CD14-positive monocyte (primary cell): ENCODE measurements at regions not wholly inside any gene's neighbourhood (a gene's known extent, or its start where the extent isn't known, plus 50 kb on each side); places are given as distances from the start of the nearest gene placed in this dataset.

Experiments used
- DNase-seq, 3 donors: peaks; one replicate each; pipeline ENCODE4 v3.0.0-alpha.2; 2011 to 2022
- H2AFZ ChIP-seq: 2 replicates; pipeline ENCODE4 v1.6.0; 2012; ENCODE audit warnings: mild to moderate bottlenecking, low read depth, low read length, inconsistent platforms; ENCODE audit not compliant: insufficient read depth, poor library complexity, severe bottlenecking
- H3K27ac ChIP-seq, 2 donors: 1 replicate in 1 of 2; 2 replicates in 1 of 2; pipeline ENCODE4 v1.5.1; 2012 to 2013; ENCODE audit warnings: low read length in 2 of 2, control low read depth in 1 of 2, inconsistent platforms in 1 of 2, low read depth in 1 of 2, mild to moderate bottlenecking in 1 of 2
- H3K27me3 ChIP-seq, 2 donors: one replicate each; pipeline versions ENCODE4 v1.6.0 to v1.6.1; 2011 to 2013; ENCODE audit warnings: low read length in 2 of 2; ENCODE audit not compliant: control insufficient read depth in 2 of 2, insufficient read depth in 2 of 2
- H3K36me3 ChIP-seq, 2 donors: replicated peaks in 1 of 2; 1 replicate in 1 of 2; 2 replicates in 1 of 2; pipeline versions ENCODE4 v1.5.1 to v1.6.1; 2012 to 2013; ENCODE audit warnings: low read length in 2 of 2, control low read depth in 1 of 2, inconsistent platforms in 1 of 2, mild to moderate bottlenecking in 1 of 2; ENCODE audit not compliant: insufficient read depth in 2 of 2, control insufficient read depth in 1 of 2
- H3K4me1 ChIP-seq, 2 donors: 1 replicate in 1 of 2; 2 replicates in 1 of 2; pipeline versions ENCODE4 v1.5.1 to v1.6.1; 2012 to 2013; ENCODE audit warnings: low read length in 2 of 2, control low read depth in 1 of 2, inconsistent platforms in 1 of 2, mild to moderate bottlenecking in 1 of 2, moderate library complexity in 1 of 2; ENCODE audit not compliant: insufficient read depth in 2 of 2, control insufficient read depth in 1 of 2
- H3K4me2 ChIP-seq: replicated peaks from 2 replicates; pipeline ENCODE3; 2012; ENCODE audit warnings: low read length, moderate library complexity, mild to moderate bottlenecking; ENCODE audit not compliant: poor library complexity, severe bottlenecking; ENCODE audit errors: extremely low read depth
- H3K4me3 ChIP-seq, 3 experiments: fragments of 200-600 bp in 1 of 3; sonication (generic) in 1 of 3; replicated peaks in 1 of 3; 1 replicate in 2 of 3; 2 replicates in 1 of 3; pipeline ENCODE4 v1.5.1; 2011 to 2013; ENCODE audit warnings: low read length in 3 of 3, mild to moderate bottlenecking in 3 of 3, control low read depth in 2 of 3, low read depth in 2 of 3, inconsistent platforms in 1 of 3, moderate library complexity in 1 of 3
- H3K79me2 ChIP-seq: 2 replicates; pipeline ENCODE4 v1.6.0; 2012; ENCODE audit warnings: mild to moderate bottlenecking, control low read depth, inconsistent platforms, low read length, moderate library complexity; ENCODE audit not compliant: insufficient read depth
- H3K9ac ChIP-seq: 2 replicates; pipeline ENCODE4 v1.6.0; 2017; ENCODE audit warnings: low read length, mild to moderate bottlenecking; ENCODE audit not compliant: insufficient read depth, poor library complexity, severe bottlenecking
- H3K9me3 ChIP-seq, 2 donors: replicated peaks in 1 of 2; 1 replicate in 1 of 2; 2 replicates in 1 of 2; pipeline versions ENCODE4 v1.5.1 to v1.6.1; 2012 to 2013; ENCODE audit warnings: low read length in 2 of 2, control low read depth in 1 of 2; ENCODE audit not compliant: control insufficient read depth in 1 of 2, insufficient read depth in 1 of 2
- H4K20me1 ChIP-seq: 2 replicates; pipeline ENCODE4 v1.6.0; 2012; ENCODE audit warnings: mild to moderate bottlenecking, low read length, control low read depth, moderate library complexity; ENCODE audit not compliant: insufficient read depth
- H3K27ac Mint-ChIP-seq, 7 donors: one replicate each; pipeline ENCODE4 v1.8.0; 2020; ENCODE audit warnings: mild to moderate bottlenecking in 7 of 7, mixed read lengths in 7 of 7, moderate library complexity in 6 of 7, inconsistent platforms in 2 of 7
- H3K27me3 Mint-ChIP-seq, 3 donors: one replicate each; pipeline ENCODE4 v1.8.0; 2021 to 2022; ENCODE audit warnings: low read depth in 3 of 3, mild to moderate bottlenecking in 3 of 3, mixed read lengths in 3 of 3, moderate library complexity in 3 of 3, inconsistent platforms in 1 of 3
- H3K36me3 Mint-ChIP-seq, 2 donors: one replicate each; pipeline ENCODE4 v1.8.0; 2020; ENCODE audit warnings: mixed read lengths in 2 of 2, inconsistent platforms in 1 of 2, mild to moderate bottlenecking in 1 of 2
- H3K4me1 Mint-ChIP-seq: one replicate; pipeline ENCODE4 v1.8.0; 2020; ENCODE audit warnings: mild to moderate bottlenecking, mixed read lengths
- H3K4me3 Mint-ChIP-seq, 2 donors: one replicate each; pipeline ENCODE4 v1.8.0; 2020; ENCODE audit warnings: mild to moderate bottlenecking in 2 of 2, mixed read lengths in 2 of 2, moderate library complexity in 1 of 2
- H3K9me3 Mint-ChIP-seq, 7 donors: one replicate each; pipeline ENCODE4 v1.8.0; 2020 to 2022; ENCODE audit warnings: mixed read lengths in 7 of 7, mild to moderate bottlenecking in 6 of 7, moderate library complexity in 6 of 7, inconsistent platforms in 2 of 7
- CTCF ChIP-seq: fragments of 200-600 bp; IDR thresholded peaks from one replicate; pipeline ENCODE4 v1.8.0; 2022; ENCODE audit warnings: antibody characterized with exemption, mild to moderate bottlenecking
- WGBS: methylation state at CpG from one replicate; pipeline ENCODE4 v1.1.5; 2013; ENCODE audit warnings: missing lambda C conversion rate; ENCODE audit not compliant: insufficient coverage; 5-methylcytosine and 5-hydroxymethylcytosine counted together
- intact Hi-C, 2 donors: fragments of 100-400 bp; cut with micrococcal nuclease; formaldehyde crosslinking; loops; one replicate each; pipeline versions ENCODE4 v1.15.0 to v1.15.1; 2023

- Mint-ChIP-seq H3K9me3 (peaks cover 0 to 2% (median 0%) of the 10 kb centered on the region in 7 donors), H3K4me1 (no peaks in the 10 kb centered on the region), H3K27me3 (no peaks in the 10 kb centered on the region), H3K4me3 (no peak overlapping the region), H3K36me3 (no peaks in the 10 kb centered on the region), H3K27ac (no peak overlapping the region)
- H3K27me3 ChIP-seq = no peaks in the 10 kb centered on the region
- H3K9me3 ChIP-seq = no peaks in the 10 kb centered on the region
- H3K9ac ChIP-seq = no peak overlapping the region
- no peak for DNase-seq
- intact Hi-C loops = no loop called here
- no peak overlapping the region for H2AFZ ChIP-seq
- no peak for TF ChIP-seq CTCF
- H3K36me3 ChIP-seq = no peaks in the 10 kb centered on the region
- no peaks in the 10 kb centered on the region for H4K20me1 ChIP-seq
- H3K4me2 ChIP-seq = no peak overlapping the region
- no peaks in the 10 kb centered on the region for H3K4me1 ChIP-seq
- no peak overlapping the region for H3K4me3 ChIP-seq
- H3K27ac ChIP-seq = no peak overlapping the region
- no peaks in the 10 kb centered on the region for H3K79me2 ChIP-seq
- WGBS = 90% methylated on average over 2 of the region's 7 CpGs
Observed at GRCh38 chr10:59011972-59012632, 164.3 kb upstream of the PHYHIPL start.

- H3K9ac ChIP-seq = no peak overlapping the region
- no peaks in the 10 kb centered on the region for H4K20me1 ChIP-seq
- Mint-ChIP-seq H3K9me3 (peaks cover 0 to 2% (median 0%) of the 10 kb centered on the region in 7 donors), H3K27me3 (peaks cover 0 to 2% (median 0%) of the 10 kb centered on the region in 3 donors), H3K27ac (no peak overlapping the region), H3K4me1 (no peaks in the 10 kb centered on the region), H3K4me3 (no peak overlapping the region), H3K36me3 (no peaks in the 10 kb centered on the region)
- no peaks in the 10 kb centered on the region for H3K36me3 ChIP-seq
- 64% methylated on average over 2 of the region's 3 CpGs for WGBS
- no peak for DNase-seq
- no peak overlapping the region for H3K27ac ChIP-seq
- no peaks in the 10 kb centered on the region for H3K4me1 ChIP-seq
- H3K27me3 ChIP-seq = no peaks in the 10 kb centered on the region
- no peaks in the 10 kb centered on the region for H3K79me2 ChIP-seq
- no peak overlapping the region for H3K4me2 ChIP-seq
- intact Hi-C loops = no loop called here
- H3K4me3 ChIP-seq = no peak overlapping the region
- no peak for TF ChIP-seq CTCF
- no peaks in the 10 kb centered on the region for H3K9me3 ChIP-seq
- no peak overlapping the region for H2AFZ ChIP-seq
Observed at GRCh38 chr10:59012839-59013238, 163.6 kb upstream of the PHYHIPL start.
